GM18907 (cell line): ENCODE measurements at regions not wholly inside any gene's neighbourhood (a gene's known extent, or its start where the extent isn't known, plus 50 kb on each side); places are given as distances from the start of the nearest gene placed in this dataset.

Experiments
- ATAC-seq: cut with Tn5 transposase; IDR thresholded peaks from one replicate; pipeline ENCODE4 v1.9.1; 2021; ENCODE audit warnings: mild to moderate bottlenecking, moderate library complexity; ENCODE audit not compliant: unreplicated experiment

DNA sequence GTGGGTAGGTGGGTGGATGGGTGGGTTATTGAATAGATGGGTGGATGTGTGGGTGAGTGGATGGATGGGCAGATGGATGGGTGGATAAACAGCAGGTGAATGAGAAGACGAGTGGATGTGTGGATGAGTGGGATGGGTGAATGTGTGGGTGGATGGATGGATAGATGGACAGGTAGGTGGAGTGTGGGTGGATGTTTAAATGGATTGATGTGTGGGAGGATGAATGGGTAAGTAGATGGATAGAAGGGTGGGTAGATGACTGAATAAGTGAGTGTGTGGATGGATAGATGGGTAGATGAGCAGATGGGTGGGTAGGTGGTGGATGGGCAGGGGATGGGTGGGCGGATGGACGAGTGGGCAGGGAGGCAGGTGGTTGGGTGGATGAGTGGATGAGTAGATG is 397.6 kb upstream of the IRX4 start:
- no peak for ATAC-seq

DNA sequence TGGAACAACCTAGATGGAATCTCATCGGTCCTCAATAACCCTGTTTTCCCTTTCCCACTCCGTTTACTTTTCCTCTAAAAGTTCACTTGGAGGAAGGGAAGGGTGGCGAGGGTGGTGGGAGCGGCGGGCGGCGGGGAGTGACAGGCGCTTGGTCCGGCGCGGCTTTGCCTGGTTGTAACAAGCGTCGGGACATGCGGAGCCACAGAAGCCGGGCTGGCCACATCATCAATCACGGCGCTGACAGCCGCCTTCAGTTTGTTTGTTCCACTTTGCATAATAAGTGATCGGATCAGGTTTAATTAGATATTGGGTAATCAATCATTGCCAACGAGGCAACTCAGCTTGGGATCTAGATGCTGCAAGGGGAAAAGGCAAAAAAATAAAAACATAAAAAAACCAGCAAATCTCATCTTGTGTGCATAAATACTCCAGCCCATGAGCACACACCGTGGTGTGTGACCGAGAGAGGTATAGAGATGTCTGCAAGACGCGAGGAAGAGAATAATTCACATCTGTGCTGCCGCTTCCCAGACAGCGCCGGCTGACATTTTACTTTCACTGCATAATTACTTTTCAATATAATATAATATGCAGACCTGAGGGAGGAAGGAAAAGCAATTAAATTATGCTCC is 396.2 kb upstream of the IRX4 start:
- no peak for ATAC-seq

DNA sequence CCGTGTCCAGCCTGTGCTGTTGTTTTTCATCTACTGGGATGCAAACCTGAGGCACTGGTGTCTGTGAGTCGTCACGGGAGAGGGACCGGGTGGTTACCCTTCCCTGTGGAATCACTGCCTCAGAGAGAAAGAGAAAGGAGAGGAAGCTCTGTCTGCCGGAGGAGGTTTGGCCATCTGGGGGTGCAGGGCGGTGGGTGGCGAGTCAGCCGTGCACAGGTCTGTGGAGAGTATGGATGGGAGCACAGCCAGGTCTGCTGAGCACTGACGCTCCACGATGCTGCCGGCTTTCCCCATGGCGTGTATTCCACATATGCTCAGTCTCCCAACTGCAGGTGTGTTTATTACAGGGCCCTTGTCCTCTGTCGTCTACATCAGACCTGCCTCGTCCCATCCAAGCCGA is 395.2 kb upstream of the IRX4 start:
- ATAC-seq = no peak

DNA sequence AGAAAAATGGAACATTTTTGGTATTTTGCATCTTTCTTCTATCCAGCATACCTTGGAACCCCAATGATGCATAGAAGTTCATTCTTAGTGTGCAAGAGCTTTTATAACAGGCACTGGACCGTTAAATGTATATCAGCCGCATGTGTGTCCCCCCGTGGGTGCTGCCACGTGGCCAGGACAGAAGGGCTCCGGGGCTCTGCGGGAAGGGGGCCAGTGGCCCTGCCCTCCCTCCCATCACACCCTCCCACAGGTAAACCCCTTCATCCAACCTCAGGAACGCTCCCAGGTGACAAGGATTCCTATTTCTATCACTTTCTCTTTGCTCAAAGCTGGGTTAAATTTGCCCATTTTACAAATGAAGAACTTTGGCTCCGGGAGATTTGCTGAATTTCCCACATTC is 393.4 kb upstream of the IRX4 start:
- no peak for ATAC-seq

DNA sequence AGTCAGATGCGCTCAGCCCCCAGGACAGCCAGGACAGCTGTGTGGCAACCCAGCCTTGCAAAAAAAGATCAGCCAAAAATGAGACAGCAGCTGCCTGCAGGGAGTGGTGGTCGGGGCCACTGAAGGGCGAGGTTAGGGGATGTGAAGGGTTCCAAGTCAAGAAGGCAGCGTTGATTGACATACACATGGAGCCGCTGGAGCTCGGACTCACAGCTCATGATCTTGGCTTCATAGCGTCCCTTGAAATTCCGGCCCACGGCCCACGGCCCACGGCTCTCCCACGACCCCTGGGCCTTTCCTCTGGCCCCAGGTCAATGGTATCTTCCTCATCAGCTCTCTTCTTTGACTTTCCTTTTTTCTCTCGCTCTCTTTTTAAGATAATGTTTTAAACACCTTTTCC is 390.0 kb upstream of the IRX4 start:
- ATAC-seq = no peak

DNA sequence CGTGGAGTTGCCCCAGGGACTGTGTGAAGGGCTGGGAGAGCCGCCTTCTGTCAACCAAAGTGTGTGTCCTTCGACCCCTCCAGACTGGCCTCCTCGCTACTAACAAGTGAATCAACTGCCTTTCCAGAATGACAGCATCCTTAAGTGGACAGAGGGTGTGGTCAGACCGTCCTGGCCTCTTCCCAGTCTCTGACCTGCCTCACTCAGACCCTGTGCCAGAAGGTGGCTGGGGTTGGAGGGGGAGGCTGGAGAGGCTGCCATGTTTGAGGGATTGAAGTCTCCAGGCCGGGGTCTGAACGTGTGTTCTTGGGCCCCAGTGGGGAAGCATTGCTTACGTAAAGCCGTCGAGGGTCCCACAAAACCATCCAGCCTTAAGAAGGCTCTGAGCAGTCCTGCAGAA is 389.3 kb upstream of the IRX4 start:
- no peak for ATAC-seq

DNA sequence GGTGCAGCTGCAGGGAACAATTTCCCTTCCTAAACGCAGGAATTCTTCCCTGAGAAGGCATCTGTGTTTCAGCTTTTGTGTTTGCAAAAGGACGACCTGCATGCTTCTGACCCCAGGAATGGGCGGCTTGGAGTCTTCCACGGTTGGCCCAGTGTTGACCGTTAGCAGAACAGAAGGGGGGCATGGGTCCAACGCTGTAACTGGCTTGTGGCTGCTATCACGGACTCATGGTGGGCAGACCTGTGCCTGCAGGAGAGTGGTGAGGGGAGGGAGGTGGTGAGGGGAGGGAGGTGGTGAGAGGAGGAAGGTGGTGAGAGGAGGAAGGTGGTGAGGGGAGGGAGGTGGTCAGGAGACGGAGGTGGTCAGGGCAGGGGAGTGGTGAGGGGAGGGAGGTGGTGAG is 388.6 kb upstream of the IRX4 start:
- no peak for ATAC-seq

DNA sequence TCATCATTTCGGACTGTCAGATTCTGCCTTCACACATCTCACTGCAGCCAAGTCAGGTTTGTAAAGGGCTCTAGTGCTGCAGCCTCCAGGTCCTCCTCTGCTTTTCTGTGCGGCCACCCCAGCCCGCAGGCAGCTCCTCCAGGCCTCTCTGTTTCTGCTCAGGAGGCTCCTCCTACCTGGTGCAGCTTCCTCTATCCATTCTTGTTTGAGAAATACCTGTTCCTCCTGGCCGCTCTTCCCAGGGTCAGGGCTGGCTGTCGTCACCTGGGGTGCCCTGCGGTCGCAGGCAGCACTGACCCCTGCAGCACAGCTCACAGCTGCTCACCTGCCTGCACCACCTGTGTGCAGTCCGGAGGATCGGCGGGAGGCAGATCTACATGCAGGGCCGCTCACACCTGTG is 387.7 kb upstream of the IRX4 start:
- no peak for ATAC-seq

DNA sequence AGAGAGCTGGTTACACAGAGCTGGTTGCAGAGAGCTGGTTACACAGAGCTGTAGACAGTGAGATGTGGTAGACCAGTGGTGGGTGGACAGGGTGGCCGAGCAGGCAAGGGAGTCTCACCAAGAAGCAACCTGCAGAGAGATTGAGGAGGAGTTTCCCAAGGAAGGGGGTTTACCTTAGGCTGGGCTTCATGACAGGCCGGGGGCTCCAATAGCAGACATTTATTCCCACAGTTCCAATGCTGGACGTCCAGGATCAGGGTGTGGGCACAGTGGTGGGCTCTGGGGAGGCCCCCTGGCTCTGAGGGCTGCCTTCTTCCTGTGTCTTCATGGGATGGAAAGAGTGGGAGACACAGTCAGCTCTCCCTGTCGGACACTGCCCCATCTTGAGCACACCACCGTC is 386.9 kb upstream of the IRX4 start:
- ATAC-seq = no peak

DNA sequence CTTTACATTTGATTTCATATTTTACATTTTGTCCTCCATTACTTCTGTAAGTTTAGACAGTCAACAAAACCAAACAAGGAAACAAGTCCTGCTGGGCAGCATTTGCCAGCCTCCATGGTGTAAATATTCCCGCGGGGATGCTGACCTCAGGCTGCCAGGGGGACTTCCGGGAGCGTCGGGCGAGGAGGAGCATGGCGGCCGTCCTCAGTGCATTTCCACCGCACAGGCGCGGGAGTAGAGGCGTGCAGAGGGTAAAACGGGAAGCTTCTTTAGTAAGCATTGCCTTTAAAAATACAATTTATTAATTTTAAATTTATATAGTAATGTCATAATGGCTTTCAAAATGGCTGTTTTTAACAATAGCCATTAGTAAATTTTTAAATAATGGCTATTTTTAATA is 385.3 kb upstream of the IRX4 start:
- ATAC-seq = no peak

DNA sequence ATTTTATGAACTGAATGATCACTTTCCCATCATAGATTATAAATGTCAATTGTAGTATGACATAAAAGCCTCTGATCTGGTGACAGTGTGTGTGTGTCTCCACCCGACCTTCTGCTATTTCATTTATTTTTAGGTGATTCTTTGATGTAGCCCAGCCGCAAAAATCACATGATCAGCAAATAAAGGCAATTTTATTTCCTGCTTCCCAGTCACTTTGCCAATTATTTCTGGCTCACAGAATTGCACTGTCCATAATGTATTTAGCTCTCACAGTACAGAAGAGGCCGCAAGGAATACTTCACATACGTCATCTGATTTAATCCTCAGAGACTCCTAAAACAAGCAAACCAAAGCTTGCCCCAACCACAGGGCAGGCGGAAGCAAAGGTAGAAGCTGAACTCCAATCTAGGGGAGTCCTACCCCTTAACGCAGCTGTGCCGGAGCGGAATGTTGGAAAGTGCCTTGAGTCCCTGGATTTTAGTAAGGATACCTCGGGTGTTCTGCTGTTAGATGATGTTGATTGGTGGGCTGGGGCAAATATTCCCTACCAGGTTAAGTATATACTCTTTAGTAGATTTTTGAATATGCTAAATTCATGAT is 384.0 kb upstream of the IRX4 start:
- no peak for ATAC-seq

DNA sequence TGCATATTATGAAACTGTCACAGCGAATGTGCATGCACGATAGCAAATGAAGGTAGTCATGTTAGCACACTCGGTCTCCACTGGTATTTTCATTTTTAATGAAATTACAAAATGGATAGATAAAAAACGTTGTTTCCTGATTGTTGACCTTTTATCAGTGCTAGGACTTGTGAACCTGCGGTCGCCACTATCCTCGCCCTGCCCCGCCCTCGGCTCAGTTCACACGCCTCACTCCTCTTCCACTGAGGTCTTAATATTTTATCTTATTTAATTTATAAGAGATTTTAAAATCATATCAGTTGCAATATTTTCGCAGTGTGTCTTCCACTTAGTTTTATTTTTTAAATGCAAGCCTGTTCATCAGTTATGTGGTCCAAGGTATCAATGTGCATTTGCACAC is 382.6 kb upstream of the IRX4 start:
- ATAC-seq = no peak

DNA sequence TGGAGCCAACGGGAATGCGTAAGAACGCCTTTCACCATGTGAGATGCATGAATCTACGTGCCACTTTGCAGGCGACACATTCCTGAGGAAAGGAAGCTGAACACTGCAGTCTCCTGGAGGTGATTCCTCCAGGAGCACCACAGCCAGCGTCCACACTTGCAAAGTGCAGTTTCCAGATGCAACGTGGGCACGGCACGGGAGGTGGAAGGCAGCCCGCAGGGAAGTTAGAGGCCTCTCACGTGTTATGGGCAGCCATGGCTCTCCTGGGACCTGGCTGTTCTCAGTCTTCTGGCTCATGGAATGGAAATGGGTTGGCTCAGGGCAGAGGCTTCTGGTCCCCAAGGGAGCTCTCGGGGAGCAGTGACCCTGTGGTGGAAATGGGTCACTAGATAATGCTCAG is 381.0 kb upstream of the IRX4 start:
- ATAC-seq = no peak

DNA sequence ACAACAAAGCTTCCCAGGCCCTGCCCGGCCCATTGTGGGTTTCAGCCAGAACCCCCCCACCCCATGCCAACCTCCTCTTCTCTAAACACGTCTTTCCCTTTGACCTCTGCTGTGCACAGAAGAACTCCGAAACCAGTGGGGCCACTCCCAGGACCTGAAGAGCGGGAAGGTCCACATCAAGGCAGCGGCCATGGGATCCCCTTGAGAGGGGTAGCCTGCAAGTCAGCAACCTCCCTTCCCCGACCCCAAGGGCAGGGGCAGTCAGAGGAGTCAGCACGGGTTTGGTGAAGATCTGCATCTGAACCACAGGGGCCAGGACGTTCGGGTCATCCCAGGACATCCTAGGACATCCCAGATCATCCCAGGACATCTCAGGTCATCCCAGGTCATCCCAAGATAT is 379.9 kb upstream of the IRX4 start:
- ATAC-seq = no peak

DNA sequence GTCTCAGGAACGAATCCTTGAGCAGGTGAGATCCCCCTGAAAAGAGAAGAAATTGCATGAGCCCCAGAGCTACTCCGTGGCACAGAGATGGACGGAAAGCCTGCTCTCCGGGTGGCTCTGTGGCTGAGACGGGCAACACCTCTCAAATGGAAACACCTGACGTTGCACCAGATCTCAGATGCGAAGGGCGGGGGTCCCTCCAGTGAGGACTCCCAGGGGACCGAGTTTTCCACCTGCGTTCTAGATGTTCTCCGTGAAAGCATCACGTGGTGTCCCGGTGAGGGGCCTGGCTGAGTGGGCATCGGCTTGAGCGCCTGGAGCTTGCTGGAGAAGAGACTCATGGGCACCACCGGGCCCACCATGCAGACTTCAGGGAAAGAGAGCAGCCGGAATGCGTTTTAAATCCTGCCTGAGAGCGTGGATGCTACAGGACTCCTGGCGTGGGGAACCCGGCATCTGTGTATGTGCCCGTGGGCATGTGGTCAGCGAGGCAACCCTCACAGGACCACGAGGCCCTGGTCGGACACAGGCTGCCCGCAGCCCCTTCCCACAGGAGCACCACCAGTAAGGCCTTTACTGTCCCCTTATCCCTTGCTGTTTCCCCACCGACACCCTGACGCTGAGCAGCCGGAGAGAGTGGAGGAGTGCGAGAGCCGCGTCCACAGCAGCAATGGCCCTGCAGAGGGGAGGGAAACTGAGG is 378.4 kb upstream of the IRX4 start:
- ATAC-seq = no peak

DNA sequence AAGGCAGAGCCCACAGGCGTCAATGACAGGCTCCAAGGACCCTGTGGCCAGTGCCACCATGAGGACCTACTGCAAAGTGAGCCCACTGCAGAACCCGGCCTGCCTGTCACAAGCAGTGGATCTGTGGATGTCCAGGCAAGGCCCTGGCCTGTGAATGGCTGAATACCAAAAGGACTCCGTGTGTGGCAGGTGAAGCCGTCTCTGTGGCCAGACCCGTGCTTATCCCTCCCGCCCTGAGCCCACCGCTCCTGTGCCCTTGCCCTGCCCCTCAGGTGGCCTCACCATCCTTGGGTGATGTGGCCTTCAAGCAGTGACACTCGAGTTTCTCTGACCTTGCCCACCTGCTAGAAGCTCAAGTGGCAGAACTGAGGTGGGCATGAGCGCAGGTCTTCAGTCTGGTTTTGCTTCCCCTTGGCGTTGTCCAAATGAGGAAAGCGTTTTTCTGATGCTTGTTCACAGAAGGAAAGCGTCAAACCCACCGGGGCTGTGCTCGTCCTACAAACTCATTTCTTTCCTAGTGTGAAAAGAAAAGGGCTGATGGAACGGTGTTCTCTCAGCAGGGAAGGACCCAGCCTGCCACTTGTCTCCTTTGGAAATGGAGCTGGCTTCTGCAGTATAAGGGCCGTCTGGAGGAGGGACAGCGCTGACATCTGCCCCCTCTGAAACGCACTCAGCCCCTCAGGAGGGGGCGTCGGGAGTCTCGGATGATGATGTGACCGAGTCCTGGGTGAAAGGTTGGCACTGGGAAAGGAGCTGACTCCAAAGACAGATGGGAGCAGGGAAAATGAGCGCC is 377.7 kb upstream of the IRX4 start:
- no peak for ATAC-seq

DNA sequence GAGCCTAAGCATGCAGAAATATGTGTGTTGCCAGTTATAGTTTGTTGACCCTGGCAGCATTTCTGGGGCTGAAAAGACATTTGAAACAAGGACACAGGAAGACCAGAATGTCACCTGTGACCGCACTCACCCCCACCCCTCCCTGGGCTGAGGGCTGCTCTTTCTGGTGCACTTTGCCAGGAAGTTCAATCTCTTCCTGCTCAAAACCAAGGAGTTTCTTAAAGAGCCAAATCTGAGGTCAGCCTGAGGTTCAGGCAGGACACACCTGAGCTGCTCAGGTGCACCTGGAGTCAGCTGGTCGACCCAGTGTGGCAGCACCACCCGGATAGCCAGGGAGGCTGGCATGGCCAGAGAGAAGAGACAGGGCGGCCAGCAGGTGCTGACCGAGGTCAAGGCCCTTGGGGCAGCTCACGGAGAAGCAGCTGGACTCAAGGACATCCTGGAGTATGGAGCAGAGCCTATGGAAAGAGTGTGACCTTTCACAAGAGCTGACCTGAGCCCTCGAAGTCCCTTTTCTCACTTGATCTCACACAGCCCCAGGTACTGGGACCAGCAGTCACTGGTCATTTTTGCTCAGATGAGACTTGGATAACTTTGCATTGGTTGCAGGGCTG is 376.9 kb upstream of the IRX4 start:
- no peak for ATAC-seq

DNA sequence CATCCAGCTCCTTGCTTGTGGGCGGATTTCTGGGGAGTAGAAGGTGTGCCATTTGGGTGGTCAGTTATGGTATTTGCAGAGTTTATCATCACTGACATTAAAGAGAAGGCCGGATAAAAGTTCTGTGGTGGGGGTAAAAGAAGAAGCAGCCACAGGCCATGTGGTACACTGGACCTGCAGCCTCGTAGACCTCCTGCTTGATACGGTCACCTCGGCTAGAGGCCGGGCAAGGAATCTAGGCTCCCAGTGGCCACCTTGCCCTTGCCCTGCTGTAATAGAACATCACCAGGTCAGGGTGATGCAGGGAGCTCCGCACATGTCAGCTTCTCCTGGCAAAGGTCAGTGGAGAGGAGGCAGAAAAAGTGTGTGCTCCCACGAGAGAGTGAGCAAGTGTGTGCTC is 376.1 kb upstream of the IRX4 start:
- ATAC-seq = no peak

DNA sequence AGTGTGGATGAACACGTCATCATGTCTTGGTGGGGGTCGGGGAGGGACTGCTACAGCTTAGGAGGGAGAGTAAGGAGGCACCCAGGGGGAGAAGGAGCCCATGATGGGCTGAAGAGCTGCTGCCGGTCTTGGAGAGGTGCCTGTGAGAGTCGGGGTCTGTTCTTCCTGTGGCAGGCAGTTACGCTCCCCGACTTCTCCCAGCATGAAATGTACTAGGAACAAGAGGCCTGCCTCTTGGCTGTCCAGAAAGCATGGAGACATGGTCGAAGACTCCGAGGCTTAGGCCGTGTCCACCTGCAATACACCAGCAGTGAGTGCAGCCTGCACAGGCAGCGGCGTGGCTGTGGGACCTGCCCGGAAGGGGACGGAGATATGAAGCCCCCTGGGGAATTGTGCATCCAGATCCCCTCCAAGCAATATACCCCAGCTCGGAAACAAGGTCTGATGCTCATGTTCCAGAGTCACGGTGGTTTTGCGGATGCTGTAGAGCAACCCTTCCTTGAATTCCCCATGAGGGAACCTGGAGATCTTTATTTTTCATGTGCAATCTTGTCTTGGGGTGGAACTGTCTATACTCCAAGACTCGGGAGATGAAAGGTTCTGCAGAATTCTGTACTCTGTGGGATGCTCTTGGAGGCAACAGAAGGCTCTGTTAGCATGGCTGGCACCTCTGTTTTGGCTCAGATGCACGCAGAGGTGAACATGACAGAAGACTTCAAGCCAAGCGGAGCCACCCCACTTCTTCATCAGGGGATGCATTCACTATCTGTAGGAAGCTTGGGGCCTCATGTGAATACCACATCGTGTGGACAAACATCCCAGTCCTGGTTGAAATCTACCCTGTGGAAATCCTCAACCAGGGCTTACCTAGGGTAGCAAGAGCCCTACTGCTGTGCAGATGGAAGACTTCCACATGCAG is 374.9 kb upstream of the IRX4 start:
- no peak for ATAC-seq

DNA sequence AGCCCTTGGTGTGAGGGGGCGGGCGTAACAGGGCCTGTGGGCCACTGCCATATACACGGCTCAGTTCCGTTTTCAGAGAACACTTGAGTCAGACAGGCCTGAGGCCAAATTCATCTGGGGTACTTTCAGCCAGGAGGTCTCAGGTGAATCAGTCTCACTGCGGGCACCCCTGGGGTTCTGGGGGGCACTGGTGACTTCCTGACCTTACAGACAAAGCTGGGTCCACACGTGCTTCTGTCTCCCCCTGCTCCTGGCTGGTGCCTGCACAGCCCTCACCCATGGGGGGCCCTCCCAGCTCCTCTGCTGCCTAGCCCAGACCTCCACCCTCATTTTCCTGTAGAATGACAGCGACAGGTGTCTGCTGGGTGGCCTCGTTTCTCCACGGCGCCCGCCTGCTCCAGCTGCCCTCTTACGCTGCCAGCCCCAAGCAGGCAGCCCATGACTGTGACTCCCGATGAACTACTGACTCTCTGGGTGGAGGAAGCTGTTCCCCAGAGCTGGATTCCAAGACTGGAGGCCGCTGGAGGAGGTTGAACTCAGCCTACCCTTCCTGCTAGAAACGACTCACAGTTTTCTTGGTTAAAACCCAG is 374.1 kb upstream of the IRX4 start:
- ATAC-seq = no peak
